Frontal cortex (tissue), 3 donors: ENCODE measurements at regions not wholly inside any gene's neighbourhood (a gene's known extent, or its start where the extent isn't known, plus 50 kb on each side); places are given as distances from the start of the nearest gene placed in this dataset.

Experiments
- DNase-seq, 2 donors: peaks; one replicate each; pipeline ENCODE4 v3.0.0; 2012; ENCODE audit warnings: low spot score in 2 of 2
- FAIRE-seq: peaks from 2 replicates; lab custom pipeline; 2012; peaks lifted over from hg19 to GRCh38; lab: Jason Lieb, UNC
- donor health status: control.
- donor health status: control.
- donor health status: control.

DNA sequence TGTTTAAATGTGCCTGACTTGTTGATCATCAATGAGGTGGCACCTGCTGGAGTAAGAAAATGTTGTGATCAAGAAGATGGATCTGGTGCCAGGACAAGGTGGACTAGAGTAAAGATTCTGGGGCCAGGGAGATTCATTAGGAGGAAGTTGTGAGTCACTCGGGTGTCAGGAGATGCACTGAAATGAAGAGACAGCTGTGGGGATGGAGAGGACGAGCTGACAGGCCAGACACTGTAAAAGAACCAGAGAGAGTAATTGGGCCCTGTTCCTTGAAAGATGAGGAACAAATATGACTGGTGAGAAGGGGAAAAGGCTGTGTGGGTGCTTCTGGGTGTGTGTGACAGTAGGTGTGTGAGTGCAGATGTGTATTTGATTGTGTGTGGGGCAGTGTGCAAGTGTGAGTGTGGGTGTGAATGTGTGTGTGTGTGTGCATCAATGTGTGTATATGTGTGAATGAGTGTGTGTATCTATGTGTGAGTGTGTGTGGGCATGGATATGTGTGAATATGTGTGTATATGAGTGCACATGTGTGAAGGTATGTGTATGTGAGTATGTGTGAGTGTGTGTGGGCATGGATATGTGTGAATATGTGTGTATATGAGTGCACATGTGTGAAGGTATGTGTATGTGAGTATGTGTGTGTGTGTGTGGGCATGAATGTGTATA, 260.5 kb downstream of the RFC3 start:
- FAIRE-seq: no peak
- DNase-seq: no peak

DNA sequence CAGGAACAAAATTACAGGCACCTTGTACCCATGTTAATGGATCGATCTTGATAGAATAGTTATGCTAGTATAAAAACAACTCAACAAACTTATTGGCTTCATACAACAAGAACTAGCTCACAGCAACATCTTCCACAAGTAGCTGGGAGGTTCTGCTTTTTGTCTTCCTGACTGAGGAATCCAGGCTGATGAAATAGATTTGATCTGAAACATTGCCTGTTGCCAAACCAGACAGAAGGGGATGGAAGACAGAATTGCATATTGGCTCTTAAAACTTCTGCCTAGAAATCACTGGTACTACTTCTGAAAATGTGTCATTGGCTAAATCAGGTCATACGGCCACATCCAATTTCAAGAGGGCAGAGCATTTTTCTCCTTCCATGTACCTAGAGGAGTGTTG, 267.3 kb downstream of the RFC3 start:
- no peak for FAIRE-seq
- DNase-seq: no peak

DNA sequence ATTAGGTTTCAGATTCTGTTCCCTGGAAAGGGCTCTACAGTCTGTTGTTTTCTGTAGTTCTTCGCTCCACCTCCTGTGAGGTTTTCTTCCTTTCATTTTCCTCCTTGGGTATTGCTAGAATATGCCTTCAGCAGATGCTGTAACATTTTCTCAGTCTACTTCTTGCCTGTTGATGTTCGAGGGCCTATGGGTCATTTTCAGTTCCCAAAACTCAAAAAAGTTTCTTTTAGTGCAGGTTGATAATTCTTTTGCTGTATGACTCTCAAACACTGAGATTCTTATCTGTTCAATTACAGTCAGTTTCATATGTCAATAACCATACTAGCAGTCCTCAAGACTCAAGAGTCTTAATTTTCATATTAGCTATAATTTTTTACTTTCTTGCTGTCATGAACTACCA, 268.3 kb downstream of the RFC3 start:
- no peak for DNase-seq
- FAIRE-seq: no peak

DNA sequence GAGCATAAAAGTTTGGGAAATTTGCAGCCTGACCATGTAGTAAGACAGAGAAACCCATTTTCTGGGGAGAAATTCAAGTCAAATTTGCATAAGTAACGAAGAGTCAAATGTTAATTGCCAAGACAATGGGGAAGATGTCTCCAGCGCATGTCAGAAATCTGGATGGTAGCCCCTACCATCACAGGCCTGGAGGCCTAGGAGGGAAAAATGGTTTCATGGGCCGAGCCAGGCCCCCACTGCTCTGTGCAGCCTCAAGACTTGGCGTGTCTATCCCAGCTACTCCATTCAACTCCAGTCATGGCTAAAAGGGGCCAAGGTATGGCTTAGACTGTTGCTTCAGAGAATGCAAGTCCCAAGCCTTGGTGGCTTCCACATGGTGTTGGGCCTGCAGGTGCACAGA, 269.8 kb downstream of the RFC3 start:
- DNase-seq (no peak), FAIRE-seq (no peak)

DNA sequence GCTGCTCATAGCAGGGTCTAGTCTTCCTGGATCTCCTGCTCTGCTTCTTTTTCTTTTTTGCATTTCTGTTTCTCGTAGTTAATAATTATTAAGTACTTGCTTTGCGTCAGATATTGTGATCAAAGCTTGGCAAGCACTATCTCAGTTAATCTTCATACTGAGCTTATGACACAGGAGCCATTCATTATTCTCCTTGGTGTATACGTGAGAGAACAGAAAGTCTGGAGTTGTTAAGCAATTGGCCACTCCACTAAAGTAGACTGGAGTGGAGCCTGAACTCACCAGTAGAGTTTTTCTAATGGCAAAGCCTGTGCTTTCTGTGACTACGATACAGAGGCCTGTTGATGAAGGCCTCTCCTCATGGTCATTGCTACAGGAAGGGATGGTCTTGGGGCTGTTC, 285.9 kb downstream of the RFC3 start:
- FAIRE-seq (no peak), DNase-seq (no peak)

DNA sequence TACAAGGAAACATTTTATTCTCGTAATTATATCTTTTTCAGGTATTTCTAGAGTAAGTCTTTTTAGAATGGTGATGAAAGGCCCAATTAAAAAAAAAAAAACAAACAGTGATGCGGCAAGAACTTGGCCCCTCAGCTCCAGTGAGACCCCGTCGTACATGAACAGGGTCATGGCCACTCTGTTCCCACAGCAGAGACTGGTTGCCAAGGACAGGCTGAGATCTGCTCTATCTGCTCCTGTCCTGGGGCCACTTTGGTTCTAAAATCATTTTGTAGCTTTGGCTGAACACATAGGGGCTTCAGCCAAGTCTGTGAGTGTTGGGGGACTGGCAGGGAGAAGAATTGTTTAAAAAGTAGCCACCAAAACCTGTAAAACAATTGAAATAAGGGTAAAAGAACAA, 286.9 kb downstream of the RFC3 start:
- DNase-seq: no peak
- no peak for FAIRE-seq

DNA sequence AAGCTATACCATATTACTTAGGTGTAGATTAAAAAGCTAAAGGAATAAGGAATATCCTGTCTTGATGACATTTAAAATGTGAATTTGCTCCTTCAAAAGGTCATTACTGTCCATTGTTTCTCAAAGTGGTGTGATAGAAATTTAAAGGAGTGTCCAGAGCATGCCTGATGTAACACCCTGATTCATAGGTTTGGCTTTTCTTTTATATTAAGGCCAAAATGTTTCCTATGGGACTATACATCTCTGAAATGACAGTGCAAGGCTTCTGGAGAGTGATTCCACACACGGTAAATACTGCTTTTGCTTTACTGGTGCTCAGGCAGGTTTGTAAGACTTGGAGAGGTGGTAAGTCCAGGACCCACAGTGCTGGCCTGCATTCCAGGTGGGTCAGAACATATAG, 289.9 kb downstream of the RFC3 start:
- DNase-seq (no peak), FAIRE-seq (no peak)

DNA sequence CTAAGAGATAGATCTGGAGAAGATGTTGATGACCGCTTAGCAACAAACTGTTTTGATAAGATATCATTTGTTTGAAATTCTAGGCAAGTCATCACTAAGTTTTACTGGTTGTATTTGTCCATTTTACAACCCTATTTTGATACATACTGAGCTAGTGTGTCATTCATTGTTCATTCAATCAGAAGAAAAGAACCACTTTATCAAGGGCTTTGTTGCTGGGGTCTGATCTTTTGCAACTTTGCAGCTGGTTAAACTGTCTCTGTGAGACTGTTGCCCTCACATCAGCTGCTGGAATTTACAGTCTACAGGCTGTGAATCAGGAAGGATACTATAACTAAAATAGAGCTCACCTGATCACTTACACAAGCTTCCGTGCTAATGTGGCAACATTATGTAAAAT, 290.5 kb downstream of the RFC3 start:
- DNase-seq (no peak), FAIRE-seq (no peak)

DNA sequence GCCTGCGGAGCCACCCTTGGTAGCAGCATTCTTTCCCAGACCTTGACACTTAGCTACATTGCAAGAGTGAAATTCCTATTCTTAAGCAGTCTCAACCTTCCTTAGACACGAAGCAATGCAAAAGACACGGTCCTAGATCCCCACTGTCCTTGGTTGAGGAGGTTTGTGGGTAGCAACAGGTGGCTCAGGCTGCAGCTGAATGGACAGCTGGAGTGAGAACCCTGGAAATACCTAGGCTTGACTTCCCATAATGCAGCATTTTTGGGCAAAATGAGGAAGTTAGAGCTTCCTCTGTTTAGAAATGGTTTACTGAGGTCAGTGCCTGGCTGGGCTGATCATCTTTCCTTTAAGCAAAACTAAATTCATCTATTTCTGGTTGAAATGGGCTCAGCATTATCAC, 296.6 kb downstream of the RFC3 start:
- no peak for FAIRE-seq
- DNase-seq: no peak

DNA sequence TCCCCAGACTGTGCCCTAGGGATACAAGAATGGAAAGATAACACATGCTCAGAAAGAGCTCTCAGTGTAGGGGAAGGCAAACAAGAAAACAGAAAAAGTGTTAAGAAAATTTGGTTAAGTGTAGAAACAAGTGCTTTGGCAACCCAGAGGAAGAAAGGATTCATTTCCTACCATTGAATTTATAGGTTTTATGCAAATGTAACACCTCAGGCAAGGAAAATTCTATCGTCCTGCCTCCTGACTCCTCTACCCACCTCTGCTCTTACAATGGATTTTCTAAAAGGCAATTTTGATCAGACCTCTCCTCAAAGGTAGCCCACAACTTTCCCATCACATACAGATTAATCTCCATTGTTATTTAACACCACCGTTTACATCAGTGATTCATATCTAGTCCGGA, 298.7 kb downstream of the RFC3 start:
- no peak for FAIRE-seq
- DNase-seq: no peak

DNA sequence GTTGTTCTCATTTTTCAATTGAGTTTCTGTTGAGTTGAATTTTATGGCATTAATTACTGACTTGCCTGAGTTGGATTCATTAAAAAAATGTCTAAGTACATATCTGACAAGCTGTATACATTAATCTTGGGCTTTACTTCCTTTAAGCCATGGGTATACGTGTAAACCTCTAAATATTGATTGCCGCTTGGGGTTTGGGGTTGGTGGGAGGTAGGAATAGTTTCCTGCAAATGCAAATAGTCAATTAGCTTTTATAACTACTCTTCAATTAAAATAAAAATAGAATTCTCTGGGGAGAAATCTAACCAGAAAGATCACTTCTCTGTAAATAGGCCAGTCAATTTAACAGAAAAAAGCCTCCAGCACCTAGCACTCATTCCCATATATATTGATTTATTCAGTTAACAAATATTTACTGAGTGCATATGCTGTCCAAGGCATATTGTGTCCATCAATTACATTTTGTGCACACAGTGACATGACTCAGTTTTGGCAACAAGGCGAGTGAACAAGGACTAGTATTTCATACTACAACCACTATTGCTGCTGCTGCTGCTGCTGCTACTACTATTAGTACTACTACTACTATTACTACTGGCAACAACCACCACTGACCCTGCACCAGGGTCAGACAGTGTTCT, 306.8 kb downstream of the RFC3 start:
- no peak for FAIRE-seq
- DNase-seq: no peak

DNA sequence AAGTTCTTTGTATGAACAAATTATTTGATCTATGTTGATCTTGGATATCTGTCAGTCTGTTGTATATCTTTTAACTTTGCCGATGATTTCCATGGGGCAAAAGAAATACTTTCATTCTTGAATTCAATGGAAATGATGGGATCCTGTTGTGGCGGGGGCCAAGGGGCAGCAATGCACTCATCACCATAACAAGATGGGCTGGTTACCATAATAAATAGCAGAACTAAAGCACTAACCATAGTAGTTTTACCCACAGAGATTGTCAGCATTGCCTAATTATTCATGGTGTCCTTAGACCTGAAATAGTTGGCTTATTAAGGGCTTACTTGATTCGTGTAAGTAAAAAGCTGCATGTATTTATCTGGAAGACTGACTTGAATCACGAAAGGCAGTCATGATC, 309.6 kb downstream of the RFC3 start:
- DNase-seq: no peak
- no peak for FAIRE-seq

DNA sequence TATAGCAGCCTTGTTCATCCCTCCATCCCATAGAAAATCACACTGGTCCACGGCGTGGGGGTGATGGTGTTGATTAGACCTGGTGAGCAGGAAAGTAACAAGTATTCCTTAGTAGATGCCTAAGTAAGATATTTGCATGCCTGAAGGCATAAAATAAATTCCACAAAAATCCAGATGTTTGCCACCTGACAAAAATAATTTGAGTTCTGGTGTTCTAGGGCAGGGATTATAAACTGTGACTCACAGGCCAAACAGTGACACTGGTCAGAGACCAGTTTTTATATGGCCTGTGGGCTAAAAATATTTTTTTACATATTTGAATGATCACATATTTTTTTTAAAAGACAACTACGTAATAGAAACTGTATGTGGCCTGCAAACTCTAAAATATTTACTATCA, 310.7 kb downstream of the RFC3 start:
- no peak for DNase-seq
- no peak for FAIRE-seq

DNA sequence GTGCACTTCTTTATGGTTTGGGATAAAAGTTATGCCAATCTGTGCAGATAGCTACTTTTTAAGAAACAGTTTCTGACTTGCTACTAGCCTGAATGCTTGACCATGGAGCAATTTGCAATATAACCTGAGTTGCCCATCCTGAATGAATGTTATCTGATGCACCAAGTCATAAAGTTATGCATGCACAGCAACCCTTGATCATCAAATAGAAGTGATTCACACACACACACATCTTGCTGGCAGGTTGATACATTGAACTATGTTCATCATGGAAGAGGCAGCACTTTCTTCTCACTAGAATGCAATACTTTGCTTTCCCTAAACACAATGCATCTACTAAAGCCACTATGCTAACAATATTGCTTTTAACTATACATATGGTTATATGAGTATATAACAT, 311.5 kb downstream of the RFC3 start:
- FAIRE-seq: no peak

DNA sequence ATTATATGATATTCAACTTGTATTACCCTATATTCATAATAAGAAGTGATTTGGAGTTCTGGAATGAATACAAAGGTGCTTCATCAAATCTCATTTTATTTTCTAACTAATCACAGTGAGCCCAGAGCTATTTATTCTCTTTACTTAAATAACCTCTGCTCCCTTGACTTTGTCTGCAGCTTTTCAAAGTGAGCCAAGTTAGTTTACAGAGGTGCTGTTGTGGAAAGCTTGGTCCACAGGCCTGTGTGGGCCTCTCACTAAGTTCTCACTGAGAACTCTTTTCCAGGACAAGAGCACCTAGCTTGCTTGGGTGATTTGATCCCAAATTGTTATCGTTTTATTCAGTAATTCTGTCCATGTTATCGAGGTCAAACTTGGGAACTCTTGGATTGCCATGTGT, 319.3 kb downstream of the RFC3 start:
- FAIRE-seq: no peak

More for the DNA sequence above, 311.5 kb downstream of the RFC3 start:
- no peak for DNase-seq

DNA sequence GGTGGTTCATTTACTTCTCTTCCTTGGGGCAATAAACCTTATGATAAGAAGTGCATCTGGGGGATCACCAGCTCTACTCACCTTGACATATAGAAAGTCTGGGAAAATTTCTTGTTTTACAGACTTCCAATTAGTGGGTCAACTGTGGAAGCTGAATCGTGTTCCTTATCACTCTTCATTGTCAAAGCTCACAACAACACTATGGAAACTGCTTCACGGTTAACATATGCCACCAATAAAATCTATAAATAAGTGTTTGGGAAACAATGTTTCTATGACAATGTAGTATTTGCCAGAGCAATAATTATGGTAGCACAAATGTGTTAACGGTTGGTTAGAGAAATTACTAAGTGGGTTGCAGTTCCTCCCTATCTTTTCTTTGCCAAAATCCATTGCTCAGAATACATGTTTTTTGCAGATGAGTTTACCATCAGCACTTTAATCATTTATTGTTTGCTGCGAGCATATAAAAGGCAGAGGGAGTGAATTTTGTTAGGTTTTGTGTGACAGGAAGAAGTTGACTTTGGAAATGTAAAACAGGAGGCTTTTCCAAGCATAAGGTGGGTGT, 321.8 kb downstream of the RFC3 start:
- FAIRE-seq (no peak), DNase-seq (no peak)

More for the DNA sequence above, 319.3 kb downstream of the RFC3 start:
- no peak for DNase-seq

DNA sequence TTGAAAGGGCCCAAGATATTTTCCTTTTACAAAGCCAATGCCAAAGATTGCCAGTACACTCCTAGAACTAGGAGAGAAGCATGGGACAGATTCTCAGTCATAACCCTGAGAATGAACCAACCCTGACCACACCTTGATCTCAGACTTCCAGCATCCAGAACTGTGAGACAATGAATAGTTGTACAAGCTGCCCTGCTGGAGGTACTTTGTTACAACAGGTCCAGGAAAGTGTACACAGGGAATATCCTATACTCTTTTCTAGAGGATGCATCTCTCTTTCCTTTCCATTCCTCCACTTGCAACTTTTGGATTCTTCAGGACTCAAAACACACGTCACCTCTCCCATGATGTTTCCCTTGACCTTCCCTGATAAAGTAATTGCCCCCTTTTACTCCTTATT, 325.7 kb downstream of the RFC3 start:
- FAIRE-seq (no peak), DNase-seq (no peak)

DNA sequence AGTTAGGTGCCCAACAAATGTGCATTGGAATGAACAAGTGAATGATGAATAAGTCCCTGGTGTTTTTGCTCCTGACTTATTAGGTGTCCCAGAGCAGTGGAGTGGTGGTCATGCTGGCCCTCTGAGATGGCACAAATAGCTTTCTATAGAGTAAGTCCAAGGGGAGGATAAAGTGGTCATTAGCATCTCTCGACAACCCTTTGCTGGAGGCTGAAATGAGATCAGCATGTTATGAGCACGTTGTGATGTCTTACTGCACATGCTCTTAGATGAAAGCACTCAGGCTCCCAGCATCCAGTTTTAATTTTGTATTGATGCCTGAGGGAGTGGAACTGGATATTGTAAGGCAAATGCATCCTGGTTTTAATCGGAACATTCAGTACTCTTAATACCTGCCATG, 326.2 kb downstream of the RFC3 start:
- FAIRE-seq (no peak), DNase-seq (no peak)

DNA sequence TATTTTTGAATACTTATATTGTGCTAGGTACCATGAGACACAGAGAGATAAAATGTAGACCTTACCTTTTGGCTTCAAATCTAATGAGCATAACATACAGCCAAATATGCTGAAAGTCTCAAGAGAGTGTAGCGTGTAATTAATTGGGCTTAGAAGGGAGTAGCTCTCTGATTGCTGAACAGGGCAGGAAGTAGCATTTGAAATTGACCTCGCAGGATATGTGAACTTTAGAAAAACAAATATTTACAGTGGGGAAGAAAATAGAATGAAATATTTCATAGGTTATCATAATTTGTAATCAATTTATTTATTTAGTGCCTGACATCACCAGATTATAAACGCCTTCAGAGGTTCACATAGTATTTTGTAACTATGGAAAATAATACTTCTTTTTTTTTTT, 327.1 kb downstream of the RFC3 start:
- no peak for FAIRE-seq

DNA sequence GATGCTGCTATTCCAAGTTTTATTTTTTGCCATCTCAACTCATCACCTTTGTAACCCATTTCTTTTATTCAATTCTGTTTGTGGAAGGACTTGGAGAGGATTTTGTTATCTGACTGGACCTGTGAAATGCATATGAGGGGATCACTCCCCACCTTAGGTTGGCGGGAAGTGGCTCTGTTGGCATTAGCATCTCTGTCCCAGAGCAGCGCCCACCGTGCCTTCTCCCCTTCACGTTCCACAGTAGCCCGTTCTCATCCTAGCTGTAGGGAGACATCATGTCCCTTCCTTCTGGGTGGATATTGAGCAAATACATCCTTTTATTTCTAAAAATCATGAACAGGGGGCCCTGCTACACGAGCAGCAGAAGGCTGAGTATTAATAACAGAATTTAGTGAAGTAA, 330.4 kb downstream of the RFC3 start:
- FAIRE-seq: no peak
- no peak for DNase-seq

More for the DNA sequence above, 327.1 kb downstream of the RFC3 start:
- DNase-seq: no peak

DNA sequence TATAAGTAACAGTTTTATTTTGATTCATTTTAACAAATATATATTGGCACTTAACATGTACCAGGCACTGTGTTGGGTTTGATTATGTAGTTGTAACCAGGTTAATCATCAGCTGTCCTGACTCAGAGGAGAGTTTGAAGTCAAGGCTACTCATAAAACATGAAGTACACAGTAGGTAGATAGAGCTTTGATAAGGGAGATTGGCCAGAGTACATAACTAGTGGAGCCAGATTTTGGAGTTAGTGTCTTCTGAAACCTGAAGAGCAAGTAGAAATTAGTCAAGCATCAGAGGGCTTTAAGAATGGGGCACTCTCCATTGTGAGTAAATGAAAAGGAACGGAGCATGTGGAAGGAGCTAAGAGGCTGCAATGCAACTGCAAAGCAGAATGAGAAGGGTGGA, 333.9 kb downstream of the RFC3 start:
- FAIRE-seq (no peak), DNase-seq (no peak)

DNA sequence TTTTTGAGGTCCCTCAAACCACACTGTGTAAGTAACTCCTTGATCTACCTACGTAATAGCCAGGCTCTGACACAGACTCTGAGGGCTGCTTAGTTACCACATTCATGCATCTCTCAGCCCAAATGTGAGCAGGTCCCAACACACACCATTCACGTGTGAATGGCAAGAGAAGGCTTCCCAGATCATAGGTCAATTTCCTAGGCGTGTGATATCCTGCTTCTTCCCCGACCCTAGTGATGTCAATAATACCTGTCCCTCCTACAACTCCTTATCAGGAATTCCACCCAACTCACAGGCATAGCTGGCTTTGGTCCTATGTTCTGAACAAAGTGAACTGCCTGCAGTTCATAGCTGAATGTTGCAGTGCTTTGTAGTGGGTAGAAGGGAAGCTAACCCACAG, 334.5 kb downstream of the RFC3 start:
- FAIRE-seq: no peak
- DNase-seq: no peak
